ENCODE measurements at regions not wholly inside any gene's neighbourhood (a gene's known extent, or its start where the extent isn't known, plus 50 kb on each side); places are given as distances from the start of the nearest gene placed in this dataset.
"Not testable (repeated sequence)": the region's sequence is repeated elsewhere in the genome, so short reads cannot be mapped to it uniquely, and the experiment has no call there.

DNA sequence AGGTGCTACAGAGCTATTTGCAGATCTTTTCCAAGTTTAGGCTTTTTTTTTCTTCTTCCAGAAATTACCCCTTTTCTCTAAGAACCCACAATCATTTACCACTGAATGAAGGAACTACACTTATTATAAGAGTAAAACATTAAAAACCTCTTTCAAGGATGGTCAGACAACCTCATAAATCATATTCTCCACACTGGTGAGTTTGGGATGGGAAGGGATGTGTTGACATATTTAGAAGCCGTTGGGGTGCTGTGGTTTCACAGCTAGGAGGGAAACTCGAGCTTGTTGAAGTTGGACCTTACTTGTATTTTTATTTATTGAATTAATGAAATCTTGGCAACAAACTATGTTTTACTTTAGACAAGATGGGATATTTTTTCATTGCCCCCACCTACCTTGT is 289.4 kb upstream of the MEIS1 start:
- H3K27ac ChIP-seq, result no peak overlapping the region
- intact Hi-C loops (cut with DNase I), result no loop called here
- TF ChIP-seq, protein P1, sequence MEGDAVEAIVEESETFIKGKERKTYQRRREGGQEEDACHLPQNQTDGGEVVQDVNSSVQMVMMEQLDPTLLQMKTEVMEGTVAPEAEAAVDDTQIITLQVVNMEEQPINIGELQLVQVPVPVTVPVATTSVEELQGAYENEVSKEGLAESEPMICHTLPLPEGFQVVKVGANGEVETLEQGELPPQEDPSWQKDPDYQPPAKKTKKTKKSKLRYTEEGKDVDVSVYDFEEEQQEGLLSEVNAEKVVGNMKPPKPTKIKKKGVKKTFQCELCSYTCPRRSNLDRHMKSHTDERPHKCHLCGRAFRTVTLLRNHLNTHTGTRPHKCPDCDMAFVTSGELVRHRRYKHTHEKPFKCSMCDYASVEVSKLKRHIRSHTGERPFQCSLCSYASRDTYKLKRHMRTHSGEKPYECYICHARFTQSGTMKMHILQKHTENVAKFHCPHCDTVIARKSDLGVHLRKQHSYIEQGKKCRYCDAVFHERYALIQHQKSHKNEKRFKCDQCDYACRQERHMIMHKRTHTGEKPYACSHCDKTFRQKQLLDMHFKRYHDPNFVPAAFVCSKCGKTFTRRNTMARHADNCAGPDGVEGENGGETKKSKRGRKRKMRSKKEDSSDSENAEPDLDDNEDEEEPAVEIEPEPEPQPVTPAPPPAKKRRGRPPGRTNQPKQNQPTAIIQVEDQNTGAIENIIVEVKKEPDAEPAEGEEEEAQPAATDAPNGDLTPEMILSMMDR (IDR thresholded peaks at IDR 0.05), result no peak
- ATAC-seq (no peak), DNase-seq (no peak)
- no peaks in the 10 kb centered on the region for H3K4me1 ChIP-seq
- H3K27me3 ChIP-seq (ENCODE audit: low read depth), result no peaks in the 10 kb centered on the region
- no peaks in the 10 kb centered on the region for H3K36me3 ChIP-seq
- H3K4me3 ChIP-seq, result no peak overlapping the region
- H3K9me3 ChIP-seq, result no peaks in the 10 kb centered on the region

DNA sequence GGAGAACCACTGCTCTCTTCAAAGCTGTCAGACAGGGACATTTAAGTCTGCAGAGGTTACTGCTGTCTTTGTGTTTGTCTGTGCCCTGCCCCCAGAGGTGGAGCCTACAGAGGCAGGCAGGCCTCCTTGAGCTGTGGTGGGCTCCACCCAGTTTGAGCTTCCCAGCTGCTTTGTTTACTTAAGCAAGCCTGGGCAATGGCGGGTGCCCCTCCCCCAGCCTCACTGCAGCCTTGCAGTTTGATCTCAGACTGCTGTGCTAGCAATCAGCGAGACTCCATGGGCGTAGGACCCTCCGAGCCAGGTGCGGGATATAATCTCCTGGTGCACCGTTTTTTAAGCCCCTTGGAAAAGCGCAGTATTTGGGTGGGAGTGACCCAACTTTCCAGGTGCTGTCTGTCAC is 290.6 kb upstream of the MEIS1 start:
- H3K36me3 ChIP-seq; H3K4me1 ChIP-seq; DNase-seq; H3K9me3 ChIP-seq; H3K4me3 ChIP-seq; H3K27ac ChIP-seq; ATAC-seq; H3K27me3 ChIP-seq (ENCODE audit: low read depth); intact Hi-C loops (cut with DNase I): not testable (repeated sequence)

DNA sequence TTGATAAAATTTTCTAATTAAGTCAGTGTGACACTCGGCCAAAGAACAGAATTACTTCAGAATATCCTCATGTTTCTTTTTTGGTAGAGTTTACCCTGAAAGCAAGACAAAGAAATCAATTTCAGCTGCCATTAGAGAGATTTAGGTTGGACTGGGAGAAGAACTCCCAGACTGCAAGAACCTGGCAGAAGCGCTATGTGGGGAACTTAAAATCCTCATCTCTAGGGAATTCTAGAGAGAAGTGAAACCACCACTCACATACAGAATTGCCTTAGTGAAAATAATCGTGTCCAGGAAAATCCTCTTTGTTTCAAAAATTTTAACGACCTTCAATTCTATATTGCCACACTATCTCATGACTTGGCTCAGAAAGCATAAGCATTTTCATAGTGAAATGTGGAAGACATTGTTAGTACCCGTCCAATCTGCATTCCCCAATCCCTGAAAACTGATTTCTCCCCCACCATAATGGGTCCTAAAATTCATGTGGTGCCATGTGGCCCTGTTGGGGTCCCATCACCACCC is 297.3 kb upstream of the MEIS1 start:
- Histone ChIP-seq H3K27ac (no peak overlapping the region), H3K27me3 (ENCODE audit: low read depth) (no peaks in the 10 kb centered on the region), H3K4me1 (no peaks in the 10 kb centered on the region), H3K36me3 (no peaks in the 10 kb centered on the region), H3K9me3 (no peaks in the 10 kb centered on the region), H3K4me3 (no peak overlapping the region)
- no peak for DNase-seq
- intact Hi-C loops (cut with DNase I), result no loop called here
- TF ChIP-seq, protein P1 (IDR thresholded peaks at IDR 0.05), result no peak
- no peak for ATAC-seq

GRCh38 chr2:66134138-66134701 is 300.7 kb upstream of the MEIS1 start:
- TF ChIP-seq, protein P1 (IDR thresholded peaks at IDR 0.05), result no peak
- Histone ChIP-seq H3K27me3 (ENCODE audit: low read depth) (no peaks in the 10 kb centered on the region), H3K4me1 (no peaks in the 10 kb centered on the region), H3K36me3 (no peaks in the 10 kb centered on the region), H3K9me3 (no peaks in the 10 kb centered on the region), H3K27ac (no peak overlapping the region), H3K4me3 (no peak overlapping the region)
- no peak for DNase-seq
- intact Hi-C loops (cut with DNase I), result no loop called here
- no peak for ATAC-seq

- intact Hi-C loops (cut with DNase I), result no loop called here
- DNase-seq, result no peak
- Histone ChIP-seq H3K36me3 (no peaks in the 10 kb centered on the region), H3K9me3 (no peaks in the 10 kb centered on the region), H3K4me1 (no peaks in the 10 kb centered on the region), H3K4me3 (no peak overlapping the region), H3K27me3 (ENCODE audit: low read depth) (no peaks in the 10 kb centered on the region), H3K27ac (no peak overlapping the region)
- no peak for ATAC-seq
- TF ChIP-seq, protein P1 (IDR thresholded peaks at IDR 0.05), result no peak
Measured at GRCh38 chr2:66127656-66128055, 307.3 kb upstream of the MEIS1 start.

DNA sequence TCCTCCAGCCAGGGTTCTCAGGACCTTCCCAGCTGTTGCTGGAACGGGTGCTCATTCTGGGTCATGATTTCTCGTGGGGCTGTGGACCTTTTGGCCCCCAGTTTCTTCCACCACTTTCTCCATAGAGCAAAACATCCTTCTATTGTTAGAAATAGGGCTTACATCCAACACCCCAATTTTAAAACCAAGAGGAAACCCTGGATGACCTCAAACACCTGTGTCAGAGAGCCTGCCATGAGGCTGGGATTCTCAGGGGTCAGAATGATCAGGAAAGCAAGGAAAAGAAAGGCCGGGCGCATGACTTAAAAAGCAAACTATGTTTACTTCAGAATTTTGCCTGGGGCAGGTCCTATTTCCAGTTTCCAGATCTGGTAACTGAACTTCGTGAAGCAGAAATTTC is 307.9 kb upstream of the MEIS1 start:
- no peak overlapping the region for H3K4me3 ChIP-seq
- H3K27ac ChIP-seq, result no peak overlapping the region
- intact Hi-C loops (cut with DNase I), result no loop called here
- ATAC-seq, result no peak
- TF ChIP-seq, protein P1 (IDR thresholded peaks at IDR 0.05), result no peak
- no peak for DNase-seq
- no peaks in the 10 kb centered on the region for H3K36me3 ChIP-seq
- no peaks in the 10 kb centered on the region for H3K4me1 ChIP-seq
- H3K9me3 ChIP-seq, result no peaks in the 10 kb centered on the region
- no peaks in the 10 kb centered on the region for H3K27me3 ChIP-seq (ENCODE audit: low read depth)

Measured in lower lobe of right lung (tissue), 2 donors.